Gastroesophageal sphincter (tissue), 3 donors: ENCODE measurements at regions not wholly inside any gene's neighbourhood (a gene's known extent, or its start where the extent isn't known, plus 50 kb on each side); places are given as distances from the start of the nearest gene placed in this dataset.

Experiments used
- CTCF ChIP-seq, 4 experiments: fragments of 200-600 bp in 2 of 4; fragments of 450-650 bp in 2 of 4; sonication (generic) in 1 of 4; IDR thresholded peaks; one replicate each; pipeline ENCODE4 v1.5.1; 2017 to 2019; ENCODE audit warnings: antibody characterized with exemption in 4 of 4, mild to moderate bottlenecking in 2 of 4, moderate library complexity in 2 of 4
- EP300 ChIP-seq: sonication (generic); formaldehyde crosslinking; IDR thresholded peaks from one replicate; pipeline ENCODE4 v1.6.1; 2017; ENCODE audit warnings: antibody characterized with exemption, mild to moderate bottlenecking
- POLR2A ChIP-seq, 2 donors: fragments of 450-650 bp; IDR thresholded peaks; one replicate each; pipeline ENCODE4 v1.6.1; 2017; ENCODE audit warnings: antibody characterized with exemption in 2 of 2, mild to moderate bottlenecking in 2 of 2, moderate library complexity in 1 of 2
- POLR2AphosphoS5 ChIP-seq: sonication (generic); formaldehyde crosslinking; IDR thresholded peaks from one replicate; pipeline ENCODE4 v1.6.1; 2017; ENCODE audit warnings: antibody characterized with exemption

GRCh38 chr12:87272851-87273250 lies 756.4 kb downstream of the C12orf50 start:
- TF ChIP-seq CTCF (IDR thresholded peaks at IDR 0.05), result no peak
- TF ChIP-seq POLR2A (IDR thresholded peaks at IDR 0.05), result no peak
- TF ChIP-seq POLR2AphosphoS5, result no peak
- no peak for TF ChIP-seq EP300
